Calu3 (cell line): ENCODE measurements at regions not wholly inside any gene's neighbourhood (a gene's known extent, or its start where the extent isn't known, plus 50 kb on each side); places are given as distances from the start of the nearest gene placed in this dataset.

ENCODE experiments used
- BruUV-seq: library from RNA; stranded (reverse); fragments of 400-500 nt; replicated peaks from 2 replicates; lab custom pipeline; 2021; lab: Mats Ljungman, UMichigan
- CTCF ChIA-PET: fragments of 300-600 bp; sonication (Branson Sonifier 250); formaldehyde crosslinking; loops from one replicate; lab custom pipeline; 2022; ENCODE audit warnings: antibody characterized with exemption; lab: Charles Lee
- DNase-seq: peaks from one replicate; pipeline ENCODE4 v3.0.0; 2022
- H3K27ac Mint-ChIP-seq: one replicate; pipeline ENCODE4 v1.8.0; 2022; ENCODE audit warnings: mixed read lengths; ENCODE audit not compliant: unreplicated experiment
- H3K27me3 Mint-ChIP-seq: one replicate; pipeline ENCODE4 v1.8.0; 2022; ENCODE audit warnings: mixed read lengths; ENCODE audit not compliant: unreplicated experiment
- H3K36me3 Mint-ChIP-seq: one replicate; pipeline ENCODE4 v1.8.0; 2022; ENCODE audit warnings: mild to moderate bottlenecking, moderate library complexity, mixed read lengths; ENCODE audit not compliant: insufficient read depth, unreplicated experiment
- H3K4me1 Mint-ChIP-seq: one replicate; pipeline ENCODE4 v1.8.0; 2022; ENCODE audit warnings: mild to moderate bottlenecking, low read depth, mixed read lengths; ENCODE audit not compliant: unreplicated experiment
- H3K4me3 Mint-ChIP-seq: one replicate; pipeline ENCODE4 v1.8.0; 2022; ENCODE audit warnings: mild to moderate bottlenecking, low read depth, moderate library complexity, mixed read lengths; ENCODE audit not compliant: unreplicated experiment
- H3K9me3 Mint-ChIP-seq: one replicate; pipeline ENCODE4 v1.8.0; 2022; ENCODE audit warnings: low read depth, mixed read lengths; ENCODE audit not compliant: unreplicated experiment
- CTCF ChIP-seq: fragments of 200-600 bp; IDR thresholded peaks from one replicate; pipeline ENCODE4 v1.8.0; 2022; ENCODE audit warnings: antibody characterized with exemption; ENCODE audit not compliant: unreplicated experiment
- intact Hi-C: fragments of 100-400 bp; cut with micrococcal nuclease; formaldehyde crosslinking; loops from one replicate; pipeline ENCODE4 v1.10.0; 2022; ENCODE audit not compliant: unreplicated experiment

GRCh38 chr4:125682730-125683129 is 368.0 kb downstream of the FAT4 start:
- Mint-ChIP-seq H3K9me3 (no peaks in the 10 kb centered on the region), H3K27me3 (no peaks in the 10 kb centered on the region), H3K27ac (no peak overlapping the region), H3K4me1 (peaks cover 5% of the 10 kb centered on the region), H3K4me3 (no peak overlapping the region), H3K36me3 (no peaks in the 10 kb centered on the region)
- intact Hi-C loops, result no loop called here
- no TSS peak for BruUV-seq
- CTCF ChIA-PET, result no interaction called here
- TF ChIP-seq CTCF, result no peak
- no peak for DNase-seq

GRCh38 chr4:125688841-125689240 is 374.1 kb downstream of the FAT4 start:
- no peak overlapping the region for H3K27ac Mint-ChIP-seq
- intact Hi-C loops, result no loop called here
- H3K27me3 Mint-ChIP-seq, result no peaks in the 10 kb centered on the region
- H3K36me3 Mint-ChIP-seq, result no peaks in the 10 kb centered on the region
- no peak for DNase-seq
- CTCF ChIA-PET, result no interaction called here
- TF ChIP-seq CTCF, result no peak
- no peak overlapping the region for H3K4me3 Mint-ChIP-seq
- no peaks in the 10 kb centered on the region for H3K4me1 Mint-ChIP-seq
- H3K9me3 Mint-ChIP-seq, result no peaks in the 10 kb centered on the region
- BruUV-seq, result no TSS peak

- H3K27me3 Mint-ChIP-seq, result no peaks in the 10 kb centered on the region
- no peak overlapping the region for H3K27ac Mint-ChIP-seq
- DNase-seq, result no peak
- TF ChIP-seq CTCF, result no peak
- intact Hi-C loops, result no loop called here
- no peaks in the 10 kb centered on the region for H3K9me3 Mint-ChIP-seq
- H3K4me3 Mint-ChIP-seq, result no peak overlapping the region
- no TSS peak for BruUV-seq
- no peaks in the 10 kb centered on the region for H3K4me1 Mint-ChIP-seq
- H3K36me3 Mint-ChIP-seq, result no peaks in the 10 kb centered on the region
- CTCF ChIA-PET, result no interaction called here
Measured at GRCh38 chr4:125689805-125690204, 375.1 kb downstream of the FAT4 start.

GRCh38 chr4:125693228-125693627 is 378.5 kb downstream of the FAT4 start:
- CTCF ChIA-PET, result no interaction called here
- no peak overlapping the region for H3K27ac Mint-ChIP-seq
- no peak overlapping the region for H3K4me3 Mint-ChIP-seq
- intact Hi-C loops, result no loop called here
- no peak for TF ChIP-seq CTCF
- no peaks in the 10 kb centered on the region for H3K27me3 Mint-ChIP-seq
- BruUV-seq, result no TSS peak
- no peaks in the 10 kb centered on the region for H3K9me3 Mint-ChIP-seq
- no peaks in the 10 kb centered on the region for H3K36me3 Mint-ChIP-seq
- H3K4me1 Mint-ChIP-seq, result no peaks in the 10 kb centered on the region
- no peak for DNase-seq
